MM.1S (cell line): ENCODE measurements at regions not wholly inside any gene's neighbourhood (a gene's known extent, or its start where the extent isn't known, plus 50 kb on each side); places are given as distances from the start of the nearest gene placed in this dataset.

Source experiments
- DNase-seq: peaks from one replicate; pipeline ENCODE4 v3.0.0-alpha.2; 2015
- H2AFZ ChIP-seq: fragments of 300-600 bp; sonication (generic); 2 replicates; pipeline ENCODE4 v1.6.0; 2016; ENCODE audit warnings: antibody characterized with exemption, low read length
- H3F3A ChIP-seq: fragments of 300-600 bp; sonication (generic); 2 replicates; pipeline ENCODE4 v1.6.1; 2016; ENCODE audit warnings: mild to moderate bottlenecking, antibody characterized with exemption, low read length, moderate library complexity, mixed read lengths; ENCODE audit not compliant: insufficient read depth
- H3K27ac ChIP-seq: fragments of 300-600 bp; sonication (generic); 2 replicates; pipeline ENCODE4 v1.5.1; 2016; ENCODE audit warnings: mild to moderate bottlenecking, low read length
- H3K27me3 ChIP-seq: fragments of 300-600 bp; sonication (generic); replicated peaks from 2 replicates; pipeline ENCODE4 v1.6.0; 2016; ENCODE audit warnings: low read length; ENCODE audit not compliant: insufficient read depth
- H3K36me3 ChIP-seq: fragments of 300-600 bp; sonication (generic); replicated peaks from 2 replicates; pipeline ENCODE4 v1.6.1; 2016; ENCODE audit warnings: mild to moderate bottlenecking, low read length, mixed read lengths; ENCODE audit not compliant: insufficient read depth
- H3K4me1 ChIP-seq: fragments of 300-600 bp; sonication (generic); 2 replicates; pipeline ENCODE4 v1.6.1; 2016; ENCODE audit warnings: low read length, mixed read lengths
- H3K4me2 ChIP-seq: fragments of 300-600 bp; sonication (generic); 2 replicates; pipeline ENCODE4 v1.6.0; 2016; ENCODE audit warnings: low read depth, low read length
- H3K4me3 ChIP-seq: fragments of 300-600 bp; sonication (generic); 2 replicates; pipeline ENCODE4 v1.5.1; 2016; ENCODE audit warnings: low read length, mixed read lengths
- H3K79me2 ChIP-seq: fragments of 300-600 bp; sonication (generic); 2 replicates; pipeline ENCODE4 v1.6.1; 2016; ENCODE audit warnings: mixed run types, low read length, mixed read lengths
- H3K9ac ChIP-seq: fragments of 300-600 bp; sonication (generic); 2 replicates; pipeline ENCODE4 v1.6.1; 2016; ENCODE audit warnings: low read length, mixed read lengths
- H3K9me2 ChIP-seq: fragments of 300-600 bp; sonication (generic); replicated peaks from 2 replicates; pipeline ENCODE4 v1.6.1; 2016; ENCODE audit warnings: mild to moderate bottlenecking, low read length, mixed read lengths; ENCODE audit not compliant: insufficient read depth
- H3K9me3 ChIP-seq: fragments of 300-600 bp; sonication (generic); replicated peaks from 2 replicates; pipeline ENCODE4 v1.6.1; 2016; ENCODE audit warnings: mild to moderate bottlenecking, low read length, mixed read lengths; ENCODE audit not compliant: insufficient read depth
- H4K20me1 ChIP-seq: fragments of 300-600 bp; sonication (generic); 2 replicates; pipeline ENCODE4 v1.6.1; 2016; ENCODE audit warnings: mild to moderate bottlenecking, low read length, moderate library complexity, mixed read lengths; ENCODE audit not compliant: insufficient read depth
- CTCF ChIP-seq: fragments of 300-600 bp; sonication (generic); IDR thresholded peaks from 2 replicates; pipeline ENCODE4 v1.5.1; 2016; ENCODE audit warnings: antibody characterized with exemption, low read length, mixed read lengths
- EZH2 ChIP-seq: fragments of 300-600 bp; sonication (generic); optimal IDR thresholded peaks from 2 replicates; pipeline ENCODE3; 2017; ENCODE audit warnings: low read depth, mild to moderate bottlenecking, antibody characterized with exemption, low read length, mixed read lengths
- EZH2phosphoT487 ChIP-seq: fragments of 300-600 bp; sonication (generic); IDR thresholded peaks from 2 replicates; pipeline ENCODE4 v1.6.1; 2018; ENCODE audit warnings: antibody characterized with exemption, low read length

- no peaks in the 10 kb centered on the region for H3K36me3 ChIP-seq
- no peak overlapping the region for H3K4me2 ChIP-seq
- DNase-seq = no peak
- no peak overlapping the region for H3K27ac ChIP-seq
- no peaks in the 10 kb centered on the region for H3F3A ChIP-seq
- H3K9me3 ChIP-seq = no peaks in the 10 kb centered on the region
- no peaks in the 10 kb centered on the region for H3K9me2 ChIP-seq
- TF ChIP-seq CTCF = no peak
- TF ChIP-seq EZH2phosphoT487 = no peak
- TF ChIP-seq EZH2 = no peak
- no peaks in the 10 kb centered on the region for H3K79me2 ChIP-seq
- H3K4me3 ChIP-seq = no peak overlapping the region
- H2AFZ ChIP-seq = no peak overlapping the region
- H4K20me1 ChIP-seq = no peaks in the 10 kb centered on the region
- H3K9ac ChIP-seq = no peak overlapping the region
- no peaks in the 10 kb centered on the region for H3K27me3 ChIP-seq
- H3K4me1 ChIP-seq = no peaks in the 10 kb centered on the region
Observed at GRCh38 chr17:77746896-77747554, 211.5 kb upstream of the TNRC6C start.

- H3K4me3 ChIP-seq = no peak overlapping the region
- no peak overlapping the region for H3K9ac ChIP-seq
- H3K4me1 ChIP-seq = no peaks in the 10 kb centered on the region
- no peaks in the 10 kb centered on the region for H3F3A ChIP-seq
- H3K27ac ChIP-seq = no peak overlapping the region
- H3K36me3 ChIP-seq = no peaks in the 10 kb centered on the region
- H3K4me2 ChIP-seq = no peak overlapping the region
- no peaks in the 10 kb centered on the region for H3K9me2 ChIP-seq
- no peaks in the 10 kb centered on the region for H3K9me3 ChIP-seq
- H4K20me1 ChIP-seq = no peaks in the 10 kb centered on the region
- no peak for TF ChIP-seq EZH2phosphoT487
- TF ChIP-seq EZH2 = no peak
- TF ChIP-seq CTCF = no peak
- DNase-seq = no peak
- no peaks in the 10 kb centered on the region for H3K79me2 ChIP-seq
- no peak overlapping the region for H2AFZ ChIP-seq
- H3K27me3 ChIP-seq = no peaks in the 10 kb centered on the region
Observed at GRCh38 chr17:77748436-77748835, 210.1 kb upstream of the TNRC6C start.

GRCh38 chr17:77749321-77749751 is 209.2 kb upstream of the TNRC6C start:
- H3K4me2 ChIP-seq = no peak overlapping the region
- H3K4me1 ChIP-seq = no peaks in the 10 kb centered on the region
- no peaks in the 10 kb centered on the region for H3K36me3 ChIP-seq
- H2AFZ ChIP-seq = no peak overlapping the region
- H4K20me1 ChIP-seq = no peaks in the 10 kb centered on the region
- no peaks in the 10 kb centered on the region for H3K27me3 ChIP-seq
- H3K4me3 ChIP-seq = no peak overlapping the region
- no peak overlapping the region for H3K9ac ChIP-seq
- no peak for DNase-seq
- H3K27ac ChIP-seq = no peak overlapping the region
- H3K79me2 ChIP-seq = no peaks in the 10 kb centered on the region
- TF ChIP-seq CTCF (no peak), EZH2 (no peak), EZH2phosphoT487 (no peak)
- H3K9me2 ChIP-seq = no peaks in the 10 kb centered on the region
- no peaks in the 10 kb centered on the region for H3K9me3 ChIP-seq
- no peaks in the 10 kb centered on the region for H3F3A ChIP-seq
